GM21367 (cell line): ENCODE measurements at regions not wholly inside any gene's neighbourhood (a gene's known extent, or its start where the extent isn't known, plus 50 kb on each side); places are given as distances from the start of the nearest gene placed in this dataset.
"Not testable (repeated sequence)": the region's sequence is repeated elsewhere in the genome, so short reads cannot be mapped to it uniquely, and the experiment has no call there.

Source experiments
- ATAC-seq: cut with Tn5 transposase; IDR thresholded peaks from one replicate; pipeline ENCODE4 v1.9.1; 2021; ENCODE audit not compliant: unreplicated experiment

DNA sequence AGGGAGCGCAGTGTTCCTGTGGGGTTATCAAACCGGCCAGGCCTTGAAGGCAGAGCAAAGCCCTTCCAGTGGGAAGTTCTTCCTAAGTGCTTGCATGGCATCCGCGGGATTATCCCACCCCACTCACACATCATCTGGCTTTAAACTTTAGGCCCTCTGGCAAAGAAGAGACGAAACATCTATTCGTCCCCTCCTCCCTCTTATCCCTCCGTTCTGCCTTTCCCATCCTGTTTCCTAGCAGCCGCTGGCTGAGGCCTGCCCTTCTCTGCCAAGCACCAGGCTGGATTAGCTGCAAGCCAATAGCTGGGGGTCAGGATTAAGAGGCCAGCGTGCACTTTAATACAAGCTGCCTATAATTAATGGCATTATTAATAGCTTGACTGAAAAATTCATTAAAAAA is 621.0 kb downstream of the PKHD1 start:
- no peak for ATAC-seq

DNA sequence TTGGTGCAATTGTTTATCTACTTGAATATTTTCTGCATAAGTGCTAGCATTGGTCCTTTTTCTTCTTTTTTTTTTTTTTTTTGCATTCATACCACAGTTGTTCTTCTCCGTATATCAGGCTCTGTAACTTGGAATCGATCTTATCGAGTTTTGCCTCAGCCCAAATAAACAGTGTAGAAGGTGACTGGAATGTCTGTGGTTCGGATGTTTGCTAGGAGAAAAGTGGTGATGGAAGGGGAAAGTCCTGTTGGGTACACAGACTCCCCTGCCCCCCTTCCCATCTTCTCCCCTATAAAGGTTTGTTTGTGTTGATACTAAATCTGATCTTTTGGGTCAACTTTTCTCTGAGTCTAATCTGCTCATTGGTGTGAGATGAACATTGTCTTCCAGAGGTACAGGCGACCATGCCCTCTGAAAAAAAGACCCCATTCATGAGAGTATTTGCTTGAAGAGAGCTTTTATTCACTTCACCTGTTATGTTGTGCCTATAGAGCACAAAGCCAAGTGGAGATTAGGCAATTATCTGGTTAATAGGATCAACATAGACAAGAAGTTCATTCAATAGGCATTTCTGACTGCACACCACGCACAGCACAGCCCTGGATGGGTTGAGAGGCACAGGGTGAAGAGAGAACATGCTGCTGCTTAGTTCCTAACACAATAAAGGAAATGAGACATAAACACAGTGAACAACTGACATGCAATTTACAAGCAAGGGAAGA is 620.0 kb downstream of the PKHD1 start:
- no peak for ATAC-seq

DNA sequence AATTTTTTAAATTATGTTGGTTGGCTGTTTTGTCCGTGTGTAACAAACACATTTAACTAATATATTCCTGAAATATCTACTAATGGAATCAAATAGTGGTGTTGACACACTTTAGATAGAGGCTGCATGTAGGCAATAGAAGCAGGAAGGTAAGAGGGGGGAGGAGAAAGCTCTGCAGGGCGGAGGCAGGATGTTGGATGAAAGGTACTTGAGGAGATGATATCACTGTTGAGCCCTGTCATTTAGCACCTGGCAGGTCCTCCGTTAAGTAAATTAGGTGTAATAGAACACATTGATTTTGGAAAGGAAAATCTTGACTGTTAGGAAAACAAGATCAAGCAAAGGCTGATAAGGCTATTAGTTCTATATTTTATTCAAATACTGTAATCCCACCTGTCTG is 618.7 kb downstream of the PKHD1 start:
- ATAC-seq: no peak

GRCh38 chr6:51472745-51473487 is 614.5 kb downstream of the PKHD1 start:
- no peak for ATAC-seq

GRCh38 chr6:51474022-51474975 is 613.1 kb downstream of the PKHD1 start:
- no peak for ATAC-seq

- no peak for ATAC-seq
Measured at GRCh38 chr6:51477711-51478311, 609.6 kb downstream of the PKHD1 start.

DNA sequence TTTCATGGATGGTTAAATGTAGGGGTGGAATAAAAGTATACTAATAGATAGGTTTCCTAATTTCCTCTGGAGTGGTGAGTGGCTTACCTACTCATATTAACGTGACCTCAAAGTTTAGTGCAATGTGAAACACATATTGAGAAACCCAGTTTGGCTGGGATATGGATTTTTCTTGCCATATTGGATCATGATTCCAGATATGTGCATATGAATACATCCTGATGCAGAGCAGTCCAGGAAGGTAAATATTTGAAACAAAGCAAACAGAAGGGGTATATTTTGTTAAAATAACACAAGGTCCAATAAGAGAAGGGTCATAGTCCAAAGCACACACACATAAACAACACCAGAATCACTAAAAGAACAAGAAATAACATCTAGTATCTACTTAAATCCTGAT is 608.1 kb downstream of the PKHD1 start:
- no peak for ATAC-seq

DNA sequence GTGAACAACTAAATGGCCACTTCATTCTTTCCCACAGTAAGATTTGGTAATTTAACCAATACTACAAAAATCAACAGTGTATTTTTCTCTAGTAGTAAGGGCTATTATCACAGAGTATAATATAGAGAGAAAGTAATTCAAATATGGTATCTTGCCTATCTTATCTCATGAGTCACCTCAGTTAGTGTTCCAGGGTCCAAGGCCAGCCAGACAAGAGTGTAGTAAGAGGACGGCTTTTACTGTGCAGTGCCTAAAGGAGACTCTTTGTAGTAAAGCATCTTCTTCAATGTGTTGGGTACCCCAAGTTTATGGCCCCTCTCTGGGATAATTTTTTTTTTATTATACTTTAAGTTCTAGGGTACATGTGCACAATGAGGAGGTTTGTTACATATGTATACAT is 607.4 kb downstream of the PKHD1 start:
- no peak for ATAC-seq

GRCh38 chr6:51485869-51486268 is 601.5 kb downstream of the PKHD1 start:
- not testable (repeated sequence) for ATAC-seq

DNA sequence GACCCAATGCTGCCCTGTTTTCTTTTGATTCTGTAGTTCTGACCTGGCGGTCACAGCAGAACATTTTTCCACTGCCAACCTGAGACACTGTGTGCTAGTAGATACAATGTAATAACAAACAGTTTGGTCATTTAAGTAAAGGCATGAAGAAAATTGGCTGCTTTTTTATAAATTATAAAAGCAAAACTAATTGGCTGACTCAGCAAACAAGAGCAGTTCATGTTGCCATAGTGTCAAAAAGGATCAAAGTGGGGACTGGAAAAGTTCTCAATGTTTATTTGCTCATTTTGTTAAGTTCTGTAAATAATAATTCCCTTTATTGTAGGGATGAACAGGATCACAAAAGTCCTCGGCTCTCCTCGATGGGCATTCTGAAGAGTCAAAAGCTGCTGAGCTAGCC is 599.5 kb downstream of the PKHD1 start:
- ATAC-seq: no peak

GRCh38 chr6:51489133-51489532 is 598.3 kb downstream of the PKHD1 start:
- ATAC-seq: no peak

DNA sequence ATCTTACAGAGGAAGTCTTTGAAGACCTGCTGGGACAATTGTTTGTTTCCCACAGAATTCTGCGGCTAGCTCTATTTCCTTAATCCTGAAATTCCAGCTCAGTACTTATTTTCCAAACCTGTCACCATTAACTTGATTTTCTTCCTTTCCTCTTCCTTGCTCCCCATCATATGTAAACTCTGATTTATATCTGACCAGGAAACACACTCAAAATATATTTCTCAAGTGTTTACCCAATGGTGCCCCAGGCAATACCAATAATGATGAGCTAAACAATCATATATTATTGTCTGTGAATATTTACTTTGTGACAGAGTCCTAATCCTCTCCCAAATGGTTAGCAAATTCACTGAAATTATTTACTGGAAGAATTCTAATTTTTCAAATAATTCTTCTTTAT is 597.3 kb downstream of the PKHD1 start:
- no peak for ATAC-seq

GRCh38 chr6:51494342-51494741 is 593.1 kb downstream of the PKHD1 start:
- ATAC-seq: no peak

DNA sequence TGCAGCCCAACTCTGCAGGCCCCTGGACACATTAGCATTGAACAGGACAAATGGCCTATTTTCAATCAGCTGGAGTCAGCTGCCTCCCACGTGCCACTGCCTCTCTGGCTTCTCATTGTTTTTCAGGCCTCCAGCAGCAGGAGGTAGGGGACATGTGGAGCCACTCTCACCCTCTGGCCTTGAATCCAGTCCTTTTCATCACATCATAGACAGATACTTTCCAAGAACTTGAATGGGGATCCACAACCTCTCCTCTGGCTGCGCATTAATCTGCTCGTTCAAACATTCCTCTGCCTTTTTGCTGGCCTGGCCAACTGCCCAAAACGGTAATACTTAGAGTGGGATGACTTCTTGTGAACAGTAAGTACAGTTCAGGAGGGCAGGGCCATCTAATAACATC is 592.3 kb downstream of the PKHD1 start:
- no peak for ATAC-seq

- no peak for ATAC-seq
Measured at GRCh38 chr6:51495610-51496396, 591.6 kb downstream of the PKHD1 start.

- ATAC-seq: no peak
Measured at GRCh38 chr6:51502996-51503395, 584.4 kb downstream of the PKHD1 start.

DNA sequence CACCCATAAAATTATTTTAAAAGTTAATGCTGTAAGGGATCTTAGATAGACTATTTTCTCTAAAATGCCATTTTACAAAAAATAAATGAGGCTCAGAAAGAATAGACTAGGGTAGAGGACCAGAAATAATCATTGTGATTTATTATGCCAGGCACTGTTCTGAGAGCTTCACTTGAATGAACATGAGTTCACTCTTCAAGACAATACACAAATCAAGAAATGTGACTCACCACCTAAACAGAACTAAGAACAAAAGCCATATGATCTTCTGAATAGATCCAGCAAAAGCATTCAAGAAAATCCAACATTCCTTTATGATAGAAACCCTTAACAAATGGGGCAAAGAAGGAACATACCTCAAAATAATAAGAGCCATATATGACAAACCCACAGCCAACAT is 582.0 kb downstream of the PKHD1 start:
- ATAC-seq: no peak

GRCh38 chr6:51509597-51509996 is 577.8 kb downstream of the PKHD1 start:
- no peak for ATAC-seq

DNA sequence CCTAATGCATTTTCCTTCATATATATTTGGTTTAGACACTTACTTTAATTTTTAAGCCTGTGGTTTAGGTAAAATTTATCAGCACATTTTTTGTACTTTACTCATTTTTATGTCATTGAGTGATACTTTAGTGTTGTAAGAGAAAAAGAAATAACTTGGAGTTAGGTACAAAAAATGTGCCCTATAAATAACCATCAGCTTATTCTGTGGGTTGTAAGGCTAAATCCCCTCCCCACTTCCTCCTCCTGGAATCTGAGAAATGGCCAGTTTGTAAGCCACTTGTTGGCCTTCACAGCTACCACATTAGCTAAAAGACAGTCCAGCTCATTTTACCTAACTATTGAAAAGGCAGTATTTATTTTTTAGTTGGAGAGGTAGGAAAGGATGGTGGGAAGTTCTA is 576.3 kb downstream of the PKHD1 start:
- no peak for ATAC-seq
